ENCODE measurements at regions not wholly inside any gene's neighbourhood (a gene's known extent, or its start where the extent isn't known, plus 50 kb on each side); places are given as distances from the start of the nearest gene placed in this dataset.

GRCh38 chr12:94872007-94872653 is 131.4 kb downstream of the NDUFA12 start:
- peaks cover 28% of the 10 kb centered on the region for H3K27me3 ChIP-seq (ENCODE audit: control insufficient read depth, insufficient read depth, low read length)
- POLR2A ChIA-PET: no interaction called here
- CTCF ChIA-PET: interaction anchor here (0.5 kb wide), 1 partner anchor 8 kb away, joined by 3 read pairs; no protein-coding TSS in a partner anchor

DNA sequence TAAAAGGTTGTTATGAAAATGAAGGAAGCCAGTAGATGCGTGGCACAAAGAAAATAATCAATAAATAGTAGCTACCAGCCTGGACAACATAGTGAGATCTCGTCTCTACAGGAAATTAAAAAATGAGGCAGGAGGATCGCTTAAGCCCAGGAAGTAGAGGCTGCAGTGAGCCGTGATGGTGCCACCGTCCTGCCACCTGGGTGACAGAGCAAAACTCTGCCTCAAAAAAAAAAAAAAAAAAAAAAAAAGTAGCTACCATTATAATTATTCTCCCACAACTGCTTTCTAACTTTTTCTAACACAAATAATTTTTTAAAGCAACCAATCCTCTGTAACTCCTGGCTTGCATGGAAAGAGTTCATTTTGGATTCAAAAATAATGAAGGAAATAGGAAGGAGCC is 133.0 kb downstream of the NDUFA12 start:
- CTCF ChIA-PET: no interaction called here
- peaks cover 28% of the 10 kb centered on the region for H3K27me3 ChIP-seq (ENCODE audit: control insufficient read depth, insufficient read depth, low read length)
- TF ChIP-seq CTCF (IDR thresholded peaks at IDR 0.05; ENCODE audit: insufficient read depth, low read depth, low read length): no peak
- no peak for DNase-seq (ENCODE audit: low read depth)
- no peaks in the 10 kb centered on the region for H3K36me3 ChIP-seq (ENCODE audit: control insufficient read depth, insufficient read depth, low read length)
- H3K4me3 ChIP-seq (ENCODE audit: low read depth, low read length): no peak overlapping the region
- POLR2A ChIA-PET: no interaction called here

More at GRCh38 chr12:94872007-94872653, 131.4 kb downstream of the NDUFA12 start:
- H3K36me3 ChIP-seq (ENCODE audit: control insufficient read depth, insufficient read depth, low read length): no peaks in the 10 kb centered on the region
- no peak for DNase-seq (ENCODE audit: low read depth)
- no peak overlapping the region for H3K4me3 ChIP-seq (ENCODE audit: low read depth, low read length)
- no peak for TF ChIP-seq CTCF (IDR thresholded peaks at IDR 0.05; ENCODE audit: insufficient read depth, low read depth, low read length)

GRCh38 chr12:94868161-94868560 is 135.3 kb downstream of the NDUFA12 start:
- POLR2A ChIA-PET: no interaction called here

GRCh38 chr12:94867066-94867855 is 136.2 kb downstream of the NDUFA12 start:
- POLR2A ChIA-PET: no interaction called here

More at GRCh38 chr12:94868161-94868560, 135.3 kb downstream of the NDUFA12 start:
- no peak for DNase-seq (ENCODE audit: low read depth)
- Histone ChIP-seq H3K4me3 (ENCODE audit: low read depth, low read length) (no peak overlapping the region), H3K27me3 (ENCODE audit: control insufficient read depth, insufficient read depth, low read length) (peaks cover 18% of the 10 kb centered on the region), H3K36me3 (ENCODE audit: control insufficient read depth, insufficient read depth, low read length) (no peaks in the 10 kb centered on the region)
- no peak for TF ChIP-seq CTCF (IDR thresholded peaks at IDR 0.05; ENCODE audit: insufficient read depth, low read depth, low read length)
- CTCF ChIA-PET: no interaction called here

More at GRCh38 chr12:94867066-94867855, 136.2 kb downstream of the NDUFA12 start:
- DNase-seq (ENCODE audit: low read depth): no peak
- Histone ChIP-seq H3K27me3 (ENCODE audit: control insufficient read depth, insufficient read depth, low read length) (peaks cover 12% of the 10 kb centered on the region), H3K4me3 (ENCODE audit: low read depth, low read length) (no peak overlapping the region), H3K36me3 (ENCODE audit: control insufficient read depth, insufficient read depth, low read length) (no peaks in the 10 kb centered on the region)
- TF ChIP-seq CTCF (IDR thresholded peaks at IDR 0.05; ENCODE audit: insufficient read depth, low read depth, low read length): no peak
- CTCF ChIA-PET: interaction anchor here (0.5 kb wide), 1 partner anchor 704 kb away, joined by 3 read pairs; no protein-coding TSS in a partner anchor

All from BJ (cell line).